Thymus (tissue), 11 donors: ENCODE measurements at regions not wholly inside any gene's neighbourhood (a gene's known extent, or its start where the extent isn't known, plus 50 kb on each side); places are given as distances from the start of the nearest gene placed in this dataset.

Source experiments
- DNase-seq, 9 donors: peaks; one replicate each; pipeline ENCODE4 v3.0.0-alpha.2; 2013; ENCODE audit warnings: low spot score in 9 of 9, low read depth in 6 of 9, missing footprints in 1 of 9
- H3K27ac ChIP-seq, 2 donors: one replicate each; pipeline ENCODE4 v1.5.1; 2013; ENCODE audit warnings: control low read depth in 1 of 2, low read depth in 1 of 2, low read length in 1 of 2, mild to moderate bottlenecking in 1 of 2, moderate library complexity in 1 of 2
- H3K27me3 ChIP-seq, 2 donors: one replicate each; pipeline ENCODE4 v1.5.1; 2013; ENCODE audit warnings: low read length in 1 of 2; ENCODE audit not compliant: control insufficient read depth in 2 of 2, insufficient read depth in 1 of 2
- H3K36me3 ChIP-seq, 2 donors: one replicate each; pipeline ENCODE4 v1.5.1; 2013; ENCODE audit warnings: low read length in 1 of 2, mild to moderate bottlenecking in 1 of 2, moderate library complexity in 1 of 2; ENCODE audit not compliant: control insufficient read depth in 2 of 2, insufficient read depth in 2 of 2
- H3K4me1 ChIP-seq, 2 donors: one replicate each; pipeline ENCODE4 v1.5.1; 2013; ENCODE audit warnings: low read length in 2 of 2; ENCODE audit not compliant: control insufficient read depth in 2 of 2, insufficient read depth in 2 of 2
- H3K4me3 ChIP-seq, 2 donors: one replicate each; pipeline ENCODE4 v1.5.1; 2013; ENCODE audit warnings: low read length in 2 of 2, control low read depth in 1 of 2, mild to moderate bottlenecking in 1 of 2
- H3K9me3 ChIP-seq, 2 donors: one replicate each; pipeline ENCODE4 v1.5.1; 2013; ENCODE audit warnings: low read length in 1 of 2, mild to moderate bottlenecking in 1 of 2; ENCODE audit not compliant: control insufficient read depth in 2 of 2, insufficient read depth in 1 of 2
- WGBS: extraction: QIAGEN DNeasy Blood & Tissue Kit; methylation state at CpG from one replicate; pipeline ENCODE4 v1.1.7; 2013; 5-methylcytosine and 5-hydroxymethylcytosine counted together
- donor health status: healthy.

- H3K27me3 ChIP-seq: no peaks in the 10 kb centered on the region
- DNase-seq: no peak
- no peak overlapping the region for H3K27ac ChIP-seq
- H3K9me3 ChIP-seq: no peaks in the 10 kb centered on the region
- no peaks in the 10 kb centered on the region for H3K4me1 ChIP-seq
- 100% methylated on average over 1 of the region's 1 CpG for WGBS
- H3K36me3 ChIP-seq: no peaks in the 10 kb centered on the region
- H3K4me3 ChIP-seq: no peak overlapping the region
These were observed 181.3 kb upstream of the PRPS1L1 start for GRCh38 chr7:18208921-18209320.

DNA sequence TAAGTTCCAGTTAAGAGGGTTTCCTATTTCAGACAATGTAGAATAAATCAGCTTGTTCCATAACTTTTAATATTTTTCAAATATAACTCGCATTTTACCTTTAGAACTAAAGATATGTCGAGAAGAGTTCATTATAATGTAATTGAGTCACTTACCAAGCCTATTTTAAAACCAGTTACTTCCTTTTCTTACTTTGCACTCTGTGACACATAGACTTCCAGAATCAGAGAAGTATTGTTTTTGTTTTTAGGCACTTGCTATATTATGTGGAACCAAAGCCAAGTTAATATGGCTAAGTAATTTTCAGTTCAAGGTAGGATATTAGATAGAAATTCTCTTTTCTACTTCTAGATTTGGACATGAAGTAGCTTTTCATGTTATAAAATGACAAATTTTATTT, 182.7 kb upstream of the PRPS1L1 start:
- Histone ChIP-seq H3K4me1 (no peaks in the 10 kb centered on the region), H3K27ac (no peak overlapping the region), H3K4me3 (no peak overlapping the region), H3K27me3 (no peaks in the 10 kb centered on the region), H3K36me3 (no peaks in the 10 kb centered on the region), H3K9me3 (no peaks in the 10 kb centered on the region)
- 93% methylated on average over 2 of the region's 2 CpGs for WGBS
- no peak for DNase-seq

GRCh38 chr7:18210788-18211187, 183.1 kb upstream of the PRPS1L1 start:
- WGBS: 95% methylated on average over 3 of the region's 3 CpGs
- Histone ChIP-seq H3K4me3 (no peak overlapping the region), H3K36me3 (no peaks in the 10 kb centered on the region), H3K9me3 (no peaks in the 10 kb centered on the region), H3K4me1 (no peaks in the 10 kb centered on the region), H3K27ac (peak overlapping the region in 1 of 2 donors; percentile 7), H3K27me3 (no peaks in the 10 kb centered on the region)
- no peak for DNase-seq

DNA sequence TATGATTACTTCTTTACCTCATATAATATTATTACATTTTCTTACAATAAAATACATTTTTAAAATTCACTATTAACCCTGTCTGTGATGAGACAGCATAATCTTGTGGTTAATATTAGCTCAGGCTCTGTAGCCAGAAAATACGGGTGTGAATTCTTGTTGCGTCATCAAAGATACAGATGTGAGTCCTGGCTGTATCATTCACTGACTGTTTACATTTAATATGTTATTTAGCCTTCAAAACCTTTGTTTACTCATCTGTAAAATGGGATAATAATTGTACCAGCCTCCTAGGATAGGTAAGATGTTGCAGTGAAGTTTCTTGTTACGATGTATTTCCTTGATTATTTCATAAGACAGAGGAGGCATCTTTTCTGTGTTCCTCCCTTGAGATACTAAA, 184.7 kb upstream of the PRPS1L1 start:
- H3K4me3 ChIP-seq: no peak overlapping the region
- H3K4me1 ChIP-seq: no peaks in the 10 kb centered on the region
- H3K27ac ChIP-seq: no peak overlapping the region
- no peaks in the 10 kb centered on the region for H3K36me3 ChIP-seq
- H3K9me3 ChIP-seq: no peaks in the 10 kb centered on the region
- no peak for DNase-seq
- 95% methylated on average over 3 of the region's 3 CpGs for WGBS
- H3K27me3 ChIP-seq: no peaks in the 10 kb centered on the region

DNA sequence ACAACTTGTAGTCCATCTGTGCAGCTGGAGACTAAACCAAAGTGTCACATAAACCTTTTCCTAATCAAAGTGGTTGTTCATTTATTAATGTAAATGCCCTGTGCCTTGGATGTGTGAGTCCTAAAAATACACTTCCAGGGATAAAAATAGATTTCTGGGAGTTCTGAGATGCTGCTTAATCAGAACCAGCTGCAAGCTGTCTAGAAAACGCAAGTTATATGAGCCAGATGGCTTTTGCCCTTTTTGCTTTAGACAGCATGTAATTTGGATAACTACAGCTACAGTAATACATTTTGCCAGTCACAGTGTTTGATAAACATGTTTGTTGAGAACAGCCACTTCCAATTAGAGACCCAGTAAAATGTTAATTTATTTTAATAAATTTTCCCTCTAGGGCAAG, 185.1 kb upstream of the PRPS1L1 start:
- DNase-seq: no peak
- H3K27me3 ChIP-seq: no peaks in the 10 kb centered on the region
- no peaks in the 10 kb centered on the region for H3K9me3 ChIP-seq
- WGBS: 94% methylated on average over 1 of the region's 1 CpG
- H3K36me3 ChIP-seq: no peaks in the 10 kb centered on the region
- H3K4me1 ChIP-seq: no peaks in the 10 kb centered on the region
- no peak overlapping the region for H3K27ac ChIP-seq
- no peak overlapping the region for H3K4me3 ChIP-seq

GRCh38 chr7:18213652-18214051, 186.0 kb upstream of the PRPS1L1 start:
- Histone ChIP-seq H3K4me1 (no peaks in the 10 kb centered on the region), H3K9me3 (no peaks in the 10 kb centered on the region), H3K4me3 (no peak overlapping the region), H3K36me3 (no peaks in the 10 kb centered on the region), H3K27ac (no peak overlapping the region), H3K27me3 (no peaks in the 10 kb centered on the region)
- no peak for DNase-seq
- WGBS: 97% methylated on average over 1 of the region's 1 CpG

DNA sequence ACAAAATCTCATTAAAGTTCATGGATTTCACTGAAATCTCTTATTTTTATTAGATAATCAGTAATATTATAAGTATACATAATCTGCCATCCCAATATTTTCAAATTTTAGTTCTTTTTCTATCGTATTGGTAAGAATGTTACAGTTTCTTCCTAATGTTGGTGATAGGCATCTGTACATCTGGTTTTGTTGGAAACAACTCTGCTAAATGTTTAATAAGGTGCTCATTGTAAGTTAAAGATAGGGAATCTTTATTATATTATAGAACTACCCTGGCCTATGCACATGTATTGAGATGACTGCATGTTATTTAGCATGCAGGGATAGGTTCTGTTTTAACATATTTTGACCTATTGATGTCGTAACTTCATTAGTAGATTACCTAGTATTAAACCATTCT, 188.6 kb upstream of the PRPS1L1 start:
- no peak for DNase-seq
- Histone ChIP-seq H3K36me3 (no peaks in the 10 kb centered on the region), H3K4me3 (no peak overlapping the region), H3K9me3 (no peaks in the 10 kb centered on the region), H3K27ac (no peak overlapping the region), H3K27me3 (no peaks in the 10 kb centered on the region), H3K4me1 (no peaks in the 10 kb centered on the region)
- 98% methylated on average over 2 of the region's 2 CpGs for WGBS

- no peaks in the 10 kb centered on the region for H3K36me3 ChIP-seq
- DNase-seq: no peak
- H3K4me3 ChIP-seq: no peak overlapping the region
- H3K4me1 ChIP-seq: no peaks in the 10 kb centered on the region
- H3K27ac ChIP-seq: no peak overlapping the region
- H3K9me3 ChIP-seq: no peaks in the 10 kb centered on the region
- H3K27me3 ChIP-seq: no peaks in the 10 kb centered on the region
- WGBS: 93% methylated on average over 2 of the region's 2 CpGs
These were observed 194.0 kb upstream of the PRPS1L1 start for GRCh38 chr7:18221377-18222293.

DNA sequence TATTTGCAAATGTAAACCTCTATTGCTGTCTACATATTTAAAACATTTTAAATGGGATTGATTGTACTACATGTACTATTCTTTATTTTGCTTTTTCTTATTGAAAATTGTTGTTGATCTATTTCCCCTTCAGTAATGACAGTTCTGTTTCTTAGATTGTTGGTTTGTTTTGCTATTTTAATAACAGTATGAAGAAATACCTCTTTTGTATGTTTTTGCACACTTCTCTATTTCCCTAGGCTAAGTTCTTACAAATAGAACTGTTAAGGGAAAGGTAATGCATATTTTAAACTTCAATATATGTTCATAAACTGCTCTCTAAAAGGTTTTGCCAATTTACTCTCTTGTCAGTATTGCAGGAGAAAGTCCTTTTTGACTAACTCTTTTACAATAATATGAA, 195.0 kb upstream of the PRPS1L1 start:
- DNase-seq: no peak
- Histone ChIP-seq H3K4me3 (no peak overlapping the region), H3K36me3 (no peaks in the 10 kb centered on the region), H3K9me3 (no peaks in the 10 kb centered on the region), H3K4me1 (no peaks in the 10 kb centered on the region), H3K27me3 (no peaks in the 10 kb centered on the region), H3K27ac (no peak overlapping the region)
